Calu3 (cell line): ENCODE measurements at regions not wholly inside any gene's neighbourhood (a gene's known extent, or its start where the extent isn't known, plus 50 kb on each side); places are given as distances from the start of the nearest gene placed in this dataset.

ENCODE experiments used
- BruUV-seq: library from RNA; stranded (reverse); fragments of 400-500 nt; replicated peaks from 2 replicates; lab custom pipeline; 2021; lab: Mats Ljungman, UMichigan
- CTCF ChIA-PET: fragments of 300-600 bp; sonication (Branson Sonifier 250); formaldehyde crosslinking; loops from one replicate; lab custom pipeline; 2022; ENCODE audit warnings: antibody characterized with exemption; lab: Charles Lee
- DNase-seq: peaks from one replicate; pipeline ENCODE4 v3.0.0; 2022
- H3K27ac Mint-ChIP-seq: one replicate; pipeline ENCODE4 v1.8.0; 2022; ENCODE audit warnings: mixed read lengths; ENCODE audit not compliant: unreplicated experiment
- H3K27me3 Mint-ChIP-seq: one replicate; pipeline ENCODE4 v1.8.0; 2022; ENCODE audit warnings: mixed read lengths; ENCODE audit not compliant: unreplicated experiment
- H3K36me3 Mint-ChIP-seq: one replicate; pipeline ENCODE4 v1.8.0; 2022; ENCODE audit warnings: mild to moderate bottlenecking, moderate library complexity, mixed read lengths; ENCODE audit not compliant: insufficient read depth, unreplicated experiment
- H3K4me1 Mint-ChIP-seq: one replicate; pipeline ENCODE4 v1.8.0; 2022; ENCODE audit warnings: mild to moderate bottlenecking, low read depth, mixed read lengths; ENCODE audit not compliant: unreplicated experiment
- H3K4me3 Mint-ChIP-seq: one replicate; pipeline ENCODE4 v1.8.0; 2022; ENCODE audit warnings: mild to moderate bottlenecking, low read depth, moderate library complexity, mixed read lengths; ENCODE audit not compliant: unreplicated experiment
- H3K9me3 Mint-ChIP-seq: one replicate; pipeline ENCODE4 v1.8.0; 2022; ENCODE audit warnings: low read depth, mixed read lengths; ENCODE audit not compliant: unreplicated experiment
- intact Hi-C: fragments of 100-400 bp; cut with micrococcal nuclease; formaldehyde crosslinking; loops from one replicate; pipeline ENCODE4 v1.10.0; 2022; ENCODE audit not compliant: unreplicated experiment
- TF ChIP-seq, protein P1 (sequence below): fragments of 200-600 bp; IDR thresholded peaks from one replicate; pipeline ENCODE4 v1.8.0; 2022; ENCODE audit warnings: antibody characterized with exemption; ENCODE audit not compliant: unreplicated experiment

DNA sequence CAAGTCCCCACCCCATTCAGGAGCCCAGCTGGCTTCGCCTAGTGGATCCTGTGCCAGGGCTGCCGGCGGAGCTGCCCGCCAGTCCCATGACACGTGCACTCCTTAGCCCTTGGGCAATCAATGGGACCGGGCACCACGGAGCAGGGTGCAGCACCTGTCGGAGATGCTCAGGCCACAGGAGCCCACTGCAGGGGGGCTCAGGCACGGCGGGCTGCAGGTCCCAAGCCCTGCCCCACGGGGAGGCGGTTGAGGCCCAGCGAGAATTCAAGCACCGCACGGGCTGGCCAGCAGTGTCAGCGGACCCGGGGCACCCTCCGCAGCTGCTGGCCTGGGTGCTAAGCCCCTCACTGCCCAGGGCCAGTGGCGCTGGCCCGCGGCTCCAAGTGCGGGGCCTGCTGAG is 969.7 kb upstream of the CDH10 start:
- CTCF ChIA-PET: no interaction called here
- Mint-ChIP-seq H3K27me3 (no peaks in the 10 kb centered on the region), H3K4me1 (no peaks in the 10 kb centered on the region), H3K9me3 (peaks cover 6% of the 10 kb centered on the region), H3K36me3 (no peaks in the 10 kb centered on the region), H3K4me3 (no peak overlapping the region), H3K27ac (no peak overlapping the region)
- intact Hi-C loops: no loop called here
- TF ChIP-seq, protein P1, sequence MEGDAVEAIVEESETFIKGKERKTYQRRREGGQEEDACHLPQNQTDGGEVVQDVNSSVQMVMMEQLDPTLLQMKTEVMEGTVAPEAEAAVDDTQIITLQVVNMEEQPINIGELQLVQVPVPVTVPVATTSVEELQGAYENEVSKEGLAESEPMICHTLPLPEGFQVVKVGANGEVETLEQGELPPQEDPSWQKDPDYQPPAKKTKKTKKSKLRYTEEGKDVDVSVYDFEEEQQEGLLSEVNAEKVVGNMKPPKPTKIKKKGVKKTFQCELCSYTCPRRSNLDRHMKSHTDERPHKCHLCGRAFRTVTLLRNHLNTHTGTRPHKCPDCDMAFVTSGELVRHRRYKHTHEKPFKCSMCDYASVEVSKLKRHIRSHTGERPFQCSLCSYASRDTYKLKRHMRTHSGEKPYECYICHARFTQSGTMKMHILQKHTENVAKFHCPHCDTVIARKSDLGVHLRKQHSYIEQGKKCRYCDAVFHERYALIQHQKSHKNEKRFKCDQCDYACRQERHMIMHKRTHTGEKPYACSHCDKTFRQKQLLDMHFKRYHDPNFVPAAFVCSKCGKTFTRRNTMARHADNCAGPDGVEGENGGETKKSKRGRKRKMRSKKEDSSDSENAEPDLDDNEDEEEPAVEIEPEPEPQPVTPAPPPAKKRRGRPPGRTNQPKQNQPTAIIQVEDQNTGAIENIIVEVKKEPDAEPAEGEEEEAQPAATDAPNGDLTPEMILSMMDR: no peak
- no TSS peak for BruUV-seq
- no peak for DNase-seq

DNA sequence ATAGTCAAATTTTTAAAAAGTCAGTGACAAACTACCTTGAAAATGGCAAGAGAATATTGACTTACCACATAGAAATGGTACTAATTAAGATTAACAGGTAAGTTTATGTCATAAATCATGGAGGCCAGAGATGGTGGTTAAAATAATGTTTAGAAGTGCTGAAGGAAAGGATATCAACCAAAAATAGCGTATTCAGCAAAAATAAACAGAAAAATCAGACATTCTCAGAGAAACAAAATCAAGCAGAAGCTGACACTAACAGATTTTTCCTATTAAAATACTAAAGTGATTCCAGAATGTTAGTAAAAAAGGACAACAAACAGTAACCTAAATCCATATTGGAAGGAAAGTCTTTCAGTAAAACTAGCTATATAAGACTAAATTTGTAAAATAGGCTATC is 959.9 kb upstream of the CDH10 start:
- DNase-seq: no peak
- Mint-ChIP-seq H3K27me3 (no peaks in the 10 kb centered on the region), H3K36me3 (no peaks in the 10 kb centered on the region), H3K4me1 (no peaks in the 10 kb centered on the region), H3K27ac (no peak overlapping the region), H3K9me3 (peaks cover 17% of the 10 kb centered on the region), H3K4me3 (no peak overlapping the region)
- intact Hi-C loops: no loop called here
- CTCF ChIA-PET: no interaction called here
- TF ChIP-seq, protein P1: no peak
- BruUV-seq: no TSS peak

DNA sequence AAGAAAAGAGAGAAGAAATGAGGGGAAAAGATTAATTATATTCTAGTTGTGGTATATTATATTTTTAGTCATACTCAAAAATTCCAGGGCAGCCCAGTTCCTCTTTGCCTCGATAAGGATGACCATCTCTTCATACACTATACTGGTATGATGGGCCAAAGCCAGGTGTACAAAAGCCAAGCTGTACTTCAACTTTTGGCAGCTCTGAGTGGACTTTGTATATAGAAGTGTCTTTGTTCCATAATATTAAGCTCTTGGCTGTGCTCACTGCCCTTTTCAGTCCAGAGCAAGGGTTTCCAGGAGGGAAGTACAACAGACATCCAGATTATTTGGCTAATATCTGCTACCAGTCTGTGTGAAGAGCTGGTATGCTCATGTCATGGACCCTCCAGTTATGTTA is 934.3 kb upstream of the CDH10 start:
- no peak overlapping the region for H3K4me3 Mint-ChIP-seq
- DNase-seq: no peak
- no peaks in the 10 kb centered on the region for H3K27me3 Mint-ChIP-seq
- peaks cover 12% of the 10 kb centered on the region for H3K9me3 Mint-ChIP-seq
- H3K27ac Mint-ChIP-seq: no peak overlapping the region
- CTCF ChIA-PET: no interaction called here
- no peaks in the 10 kb centered on the region for H3K36me3 Mint-ChIP-seq
- TF ChIP-seq, protein P1: no peak
- H3K4me1 Mint-ChIP-seq: no peaks in the 10 kb centered on the region
- BruUV-seq: no TSS peak
- intact Hi-C loops: no loop called here

DNA sequence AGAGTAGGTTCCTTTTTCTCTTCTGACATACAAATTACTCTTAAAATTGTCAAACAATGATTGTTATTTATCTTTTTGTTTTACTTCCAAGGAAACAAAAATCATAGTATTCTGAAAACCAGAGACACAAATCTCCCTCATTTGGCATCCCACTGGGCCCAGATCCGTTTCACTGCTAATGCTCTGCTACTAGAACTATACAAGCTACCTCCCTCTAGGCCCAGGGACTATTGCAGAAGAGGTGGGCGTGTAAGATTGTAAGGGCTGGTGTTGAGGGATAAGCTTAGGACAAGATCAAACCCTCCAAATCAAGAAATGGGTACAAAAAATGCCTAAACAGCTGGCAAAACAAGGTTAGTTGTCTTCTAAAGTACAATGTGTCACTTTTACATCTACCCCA is 928.9 kb upstream of the CDH10 start:
- Mint-ChIP-seq H3K4me3 (no peak overlapping the region), H3K27ac (no peak overlapping the region), H3K27me3 (no peaks in the 10 kb centered on the region), H3K9me3 (peaks cover 11% of the 10 kb centered on the region), H3K4me1 (no peaks in the 10 kb centered on the region), H3K36me3 (no peaks in the 10 kb centered on the region)
- BruUV-seq: no TSS peak
- intact Hi-C loops: no loop called here
- no peak for DNase-seq
- TF ChIP-seq, protein P1: no peak
- CTCF ChIA-PET: no interaction called here
